ENCODE measurements at regions not wholly inside any gene's neighbourhood (a gene's known extent, or its start where the extent isn't known, plus 50 kb on each side); places are given as distances from the start of the nearest gene placed in this dataset.
"Not testable (repeated sequence)": the region's sequence is repeated elsewhere in the genome, so short reads cannot be mapped to it uniquely, and the experiment has no call there.

DNA sequence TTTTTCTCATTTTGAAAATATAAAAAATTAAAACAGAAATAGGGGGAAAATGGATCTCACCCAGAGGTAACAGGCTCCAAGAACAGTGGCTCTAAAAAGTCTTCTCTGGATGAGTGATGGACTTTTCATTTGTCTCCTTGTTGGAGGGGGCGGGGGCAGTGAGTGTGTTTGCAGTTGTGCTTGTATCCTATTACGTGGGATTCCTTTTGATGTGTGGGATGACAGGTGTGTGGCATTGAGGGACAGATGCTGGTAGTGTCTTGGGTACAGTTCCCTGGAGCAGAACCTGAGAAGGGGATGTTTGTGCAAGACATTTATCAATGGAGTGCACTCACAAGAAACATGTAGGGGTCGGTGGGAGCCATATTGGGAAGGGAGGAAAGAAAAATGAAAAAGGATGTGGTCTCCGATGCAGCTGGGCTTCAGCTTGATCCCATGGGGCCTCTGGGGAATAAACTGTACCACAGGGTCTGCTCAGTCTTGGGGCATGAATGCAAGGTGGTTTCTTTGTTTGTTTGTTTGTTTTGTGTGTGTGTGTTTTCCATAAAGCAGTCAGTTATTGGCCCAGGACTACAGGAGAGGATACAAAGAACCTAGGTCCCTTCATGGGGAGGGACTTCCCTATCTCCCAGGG, 120.0 kb upstream of the SLC35G4 start:
- no peak for DNase-seq (ENCODE audit: low spot score)
- TF ChIP-seq CTCF (IDR thresholded peaks at IDR 0.05) = no peak
- ATAC-seq (ENCODE audit: low FRiP score) = no peak

DNA sequence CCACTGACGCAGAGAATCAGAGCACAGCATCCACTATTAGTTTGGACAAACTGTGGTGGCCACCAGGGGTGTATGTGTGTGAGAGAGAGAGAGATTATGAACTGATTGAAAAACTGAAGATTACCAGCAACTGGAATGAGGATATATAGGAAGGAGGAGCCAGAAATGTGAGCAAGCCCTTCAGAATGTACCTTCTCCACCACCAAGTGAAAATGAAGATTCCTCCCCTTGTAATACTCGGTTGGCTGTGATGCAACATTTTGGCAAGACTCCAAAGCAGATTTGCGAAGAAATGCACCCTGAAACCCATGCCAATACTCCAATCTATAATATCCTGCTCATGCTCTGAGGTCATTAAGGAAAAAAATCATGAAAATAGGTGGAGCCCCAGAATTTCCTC, 121.2 kb upstream of the SLC35G4 start:
- ATAC-seq (ENCODE audit: low FRiP score) (peak; percentile 80), DNase-seq (ENCODE audit: low spot score) (no peak)
- TF ChIP-seq CTCF (IDR thresholded peaks at IDR 0.05) = no peak

DNA sequence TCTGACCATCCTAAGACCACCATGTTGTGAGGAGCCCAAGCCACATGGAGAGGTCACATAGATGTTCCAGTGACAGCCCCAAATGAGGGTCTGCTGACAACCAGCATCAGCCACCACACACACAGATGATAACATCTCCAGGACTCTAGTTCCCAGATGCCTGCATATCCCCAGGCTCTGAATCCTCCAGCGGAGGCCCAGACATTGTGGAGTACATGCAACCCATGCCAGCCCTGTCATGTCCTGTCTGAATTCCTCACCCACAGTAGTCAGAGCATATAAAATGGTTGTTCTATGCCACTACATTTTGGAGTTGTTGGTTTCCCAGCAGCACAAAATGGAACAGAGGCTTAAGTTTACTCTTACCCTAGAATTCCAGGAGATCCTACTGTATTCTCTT, 122.0 kb upstream of the SLC35G4 start:
- ATAC-seq (ENCODE audit: low FRiP score) = no peak
- DNase-seq (ENCODE audit: low spot score) = no peak
- TF ChIP-seq CTCF (IDR thresholded peaks at IDR 0.05) = no peak

- ATAC-seq (ENCODE audit: low FRiP score) = no peak
- no peak for TF ChIP-seq CTCF (IDR thresholded peaks at IDR 0.05)
- DNase-seq (ENCODE audit: low spot score) = no peak
These were observed 127.1 kb upstream of the SLC35G4 start for GRCh38 chr18:11482271-11482670.

DNA sequence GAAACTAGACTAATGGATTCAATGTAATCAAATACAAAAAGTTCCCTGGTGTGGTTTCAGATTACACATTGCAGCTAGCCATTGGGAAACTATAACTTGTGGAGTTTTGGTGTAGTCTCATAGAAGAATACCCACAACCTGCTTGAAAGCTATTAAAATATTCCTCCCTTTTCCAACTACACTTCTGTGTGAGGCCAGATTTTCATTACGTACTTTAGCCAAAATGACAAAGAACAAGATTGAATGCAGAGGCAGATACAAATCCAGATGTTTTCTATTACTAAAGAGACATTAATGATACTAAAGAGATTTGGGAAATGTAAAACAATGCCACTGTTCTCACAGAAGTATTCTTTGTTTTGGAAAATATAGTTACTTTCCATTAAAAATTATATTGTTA, 128.7 kb upstream of the SLC35G4 start:
- DNase-seq (ENCODE audit: low spot score) (no peak), ATAC-seq (ENCODE audit: low FRiP score) (no peak)
- no peak for TF ChIP-seq CTCF (IDR thresholded peaks at IDR 0.05)

DNA sequence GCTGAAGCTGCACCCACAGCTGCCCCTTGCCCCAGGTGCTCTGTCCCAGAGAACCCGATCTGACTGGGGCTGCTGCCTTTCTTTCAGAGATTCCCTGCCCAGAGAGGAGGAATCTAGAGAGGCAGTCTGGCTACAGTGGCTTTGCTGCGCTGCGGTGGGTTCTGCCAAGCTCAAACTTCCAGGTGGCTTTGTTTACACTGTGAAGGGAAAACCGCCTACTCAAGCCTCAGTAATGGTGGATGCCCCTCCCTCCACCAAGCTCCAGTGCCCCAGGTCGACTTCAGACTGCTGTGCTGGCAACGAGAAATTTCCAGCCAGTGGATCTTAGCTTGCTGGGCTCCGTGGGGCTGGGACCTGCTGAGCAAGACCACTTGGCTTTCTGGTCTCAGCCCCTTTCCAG, 130.4 kb upstream of the SLC35G4 start:
- DNase-seq (ENCODE audit: low spot score); ATAC-seq (ENCODE audit: low FRiP score): not testable (repeated sequence)

DNA sequence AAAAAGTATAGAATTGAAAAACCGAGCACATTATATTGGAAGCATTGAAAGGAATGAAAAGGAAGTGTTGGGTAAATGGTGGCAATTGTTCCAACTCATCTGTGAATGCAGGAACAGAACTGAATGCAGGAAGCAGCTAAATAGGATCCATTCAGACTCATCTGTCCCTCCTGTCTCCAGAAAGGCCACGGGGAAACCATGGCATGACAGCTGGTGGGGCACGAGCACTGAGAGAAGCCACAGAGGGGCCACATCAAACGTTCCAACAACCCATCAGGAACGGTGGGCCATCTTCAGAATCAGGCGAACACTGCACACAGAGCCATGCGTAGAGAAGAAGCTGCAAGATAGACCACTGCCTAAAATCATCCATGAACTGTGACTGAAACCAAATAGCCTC, 138.5 kb upstream of the SLC35G4 start:
- TF ChIP-seq CTCF (IDR thresholded peaks at IDR 0.05) = no peak
- ATAC-seq (ENCODE audit: low FRiP score) = no peak
- no peak for DNase-seq (ENCODE audit: low spot score)

GRCh38 chr18:11468617-11469016, 140.8 kb upstream of the SLC35G4 start:
- DNase-seq (ENCODE audit: low spot score) = no peak
- no peak for TF ChIP-seq CTCF (IDR thresholded peaks at IDR 0.05)
- no peak for ATAC-seq (ENCODE audit: low FRiP score)

All from omental fat pad (tissue), 3 donors.